Uterus (tissue), 3 donors: ENCODE measurements at regions not wholly inside any gene's neighbourhood (a gene's known extent, or its start where the extent isn't known, plus 50 kb on each side); places are given as distances from the start of the nearest gene placed in this dataset.

Experiments used
- DNase-seq, 2 donors: peaks; one replicate each; pipeline ENCODE4 v3.0.0-alpha.2; 2019 to 2020
- H3K27ac ChIP-seq, 2 donors: fragments of 200-600 bp; sonication (generic); 1 replicate in 1 of 2; 2 replicates in 1 of 2; pipeline ENCODE4 v1.5.1; 2016 to 2018
- H3K27me3 ChIP-seq, 2 donors: fragments of 200-600 bp; sonication (generic); one replicate each; pipeline ENCODE4 v1.5.1; 2018 to 2019; ENCODE audit warnings: control low read depth in 1 of 2
- H3K36me3 ChIP-seq, 2 donors: fragments of 200-600 bp; sonication (generic); one replicate each; pipeline ENCODE4 v1.5.1; 2019; ENCODE audit warnings: control low read depth in 1 of 2
- H3K4me1 ChIP-seq, 2 donors: fragments of 200-600 bp; sonication (generic); one replicate each; pipeline ENCODE4 v1.5.1; 2018 to 2019; ENCODE audit warnings: control low read depth in 1 of 2
- H3K4me3 ChIP-seq, 2 donors: fragments of 200-600 bp; sonication (generic); 1 replicate in 1 of 2; 2 replicates in 1 of 2; pipeline ENCODE4 v1.5.1; 2018 to 2019; ENCODE audit warnings: mild to moderate bottlenecking in 1 of 2
- H3K9me3 ChIP-seq, 2 donors: fragments of 200-600 bp; sonication (generic); one replicate each; pipeline ENCODE4 v1.5.1; 2019; ENCODE audit warnings: control low read depth in 1 of 2
- POLR2A ChIP-seq, 2 donors: fragments of 450-650 bp; IDR thresholded peaks; one replicate each; pipeline ENCODE4 v1.6.1; 2016; ENCODE audit warnings: antibody characterized with exemption in 2 of 2, mild to moderate bottlenecking in 1 of 2, moderate library complexity in 1 of 2
- intact Hi-C: fragments of 100-400 bp; cut with DNase I; formaldehyde crosslinking; loops from one replicate; pipeline ENCODE4 v1.15.1; 2023; ENCODE audit warnings: low total_unique reads
- TF ChIP-seq, protein P1 (sequence below), 4 experiments: fragments of 200-600 bp in 2 of 4; fragments of 450-650 bp in 2 of 4; sonication (generic) in 2 of 4; IDR thresholded peaks; one replicate each; pipeline ENCODE4 v1.5.1; 2016 to 2019; ENCODE audit warnings: antibody characterized with exemption in 4 of 4, mild to moderate bottlenecking in 2 of 4, moderate library complexity in 1 of 4
- donor health status: DM: yes; HTN: yes; CAD: no.

DNA sequence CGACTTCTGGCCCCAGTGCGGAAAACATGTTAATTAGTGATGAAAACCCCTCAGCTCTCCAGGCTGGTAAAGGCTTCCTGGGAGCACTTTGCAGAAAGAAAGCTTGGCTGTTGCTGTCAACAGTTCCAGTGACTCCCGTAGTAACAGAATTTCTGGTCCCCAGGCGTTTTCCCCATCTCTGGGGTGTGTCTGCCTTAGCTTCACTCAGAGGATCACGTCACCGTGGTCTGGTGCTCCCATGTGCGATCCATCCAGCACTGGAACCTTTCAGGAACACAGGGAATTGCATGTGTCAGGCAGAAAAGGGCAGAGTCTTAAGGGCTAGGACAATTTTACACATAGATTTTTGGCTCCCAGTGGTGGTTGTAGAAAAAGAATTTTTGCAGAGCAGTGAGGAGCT, 470.4 kb upstream of the USP24 start:
- H3K27ac ChIP-seq = no peak overlapping the region
- no peak overlapping the region for H3K4me3 ChIP-seq
- intact Hi-C loops = no loop called here
- no peaks in the 10 kb centered on the region for H3K4me1 ChIP-seq
- DNase-seq = no peak
- no peaks in the 10 kb centered on the region for H3K27me3 ChIP-seq
- H3K36me3 ChIP-seq = no peaks in the 10 kb centered on the region
- TF ChIP-seq, protein P1, sequence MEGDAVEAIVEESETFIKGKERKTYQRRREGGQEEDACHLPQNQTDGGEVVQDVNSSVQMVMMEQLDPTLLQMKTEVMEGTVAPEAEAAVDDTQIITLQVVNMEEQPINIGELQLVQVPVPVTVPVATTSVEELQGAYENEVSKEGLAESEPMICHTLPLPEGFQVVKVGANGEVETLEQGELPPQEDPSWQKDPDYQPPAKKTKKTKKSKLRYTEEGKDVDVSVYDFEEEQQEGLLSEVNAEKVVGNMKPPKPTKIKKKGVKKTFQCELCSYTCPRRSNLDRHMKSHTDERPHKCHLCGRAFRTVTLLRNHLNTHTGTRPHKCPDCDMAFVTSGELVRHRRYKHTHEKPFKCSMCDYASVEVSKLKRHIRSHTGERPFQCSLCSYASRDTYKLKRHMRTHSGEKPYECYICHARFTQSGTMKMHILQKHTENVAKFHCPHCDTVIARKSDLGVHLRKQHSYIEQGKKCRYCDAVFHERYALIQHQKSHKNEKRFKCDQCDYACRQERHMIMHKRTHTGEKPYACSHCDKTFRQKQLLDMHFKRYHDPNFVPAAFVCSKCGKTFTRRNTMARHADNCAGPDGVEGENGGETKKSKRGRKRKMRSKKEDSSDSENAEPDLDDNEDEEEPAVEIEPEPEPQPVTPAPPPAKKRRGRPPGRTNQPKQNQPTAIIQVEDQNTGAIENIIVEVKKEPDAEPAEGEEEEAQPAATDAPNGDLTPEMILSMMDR (IDR thresholded peaks at IDR 0.05) = no peak
- no peak for TF ChIP-seq POLR2A (IDR thresholded peaks at IDR 0.05)
- no peaks in the 10 kb centered on the region for H3K9me3 ChIP-seq

DNA sequence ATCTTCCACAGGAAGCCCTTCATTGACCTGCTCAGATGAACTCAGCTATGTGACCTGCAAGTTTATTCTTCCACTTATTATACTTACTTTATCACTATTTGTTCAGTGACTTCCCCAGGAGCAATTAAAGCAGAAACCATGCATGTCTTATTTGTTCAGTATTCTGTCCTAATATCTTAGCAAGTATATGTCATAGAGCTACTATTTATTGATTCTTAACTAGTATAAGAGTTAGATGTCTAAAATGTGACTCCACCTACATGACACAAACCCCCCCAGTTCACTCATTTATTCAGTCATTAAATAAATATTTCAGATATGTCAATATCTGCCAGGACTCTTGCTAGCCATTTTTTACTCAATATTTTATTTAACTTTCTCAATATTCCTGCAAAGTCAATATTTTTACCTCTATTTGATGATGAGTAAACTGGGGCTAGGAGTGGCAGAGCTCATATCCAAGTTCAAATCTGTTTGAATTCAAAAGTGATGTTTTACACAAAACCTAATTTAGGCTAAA, 469.0 kb upstream of the USP24 start:
- H3K36me3 ChIP-seq = no peaks in the 10 kb centered on the region
- TF ChIP-seq POLR2A (IDR thresholded peaks at IDR 0.05) = no peak
- TF ChIP-seq, protein P1 (IDR thresholded peaks at IDR 0.05) = no peak
- no peak overlapping the region for H3K4me3 ChIP-seq
- DNase-seq = no peak
- no peaks in the 10 kb centered on the region for H3K4me1 ChIP-seq
- intact Hi-C loops = no loop called here
- no peaks in the 10 kb centered on the region for H3K9me3 ChIP-seq
- no peak overlapping the region for H3K27ac ChIP-seq
- H3K27me3 ChIP-seq = no peaks in the 10 kb centered on the region

DNA sequence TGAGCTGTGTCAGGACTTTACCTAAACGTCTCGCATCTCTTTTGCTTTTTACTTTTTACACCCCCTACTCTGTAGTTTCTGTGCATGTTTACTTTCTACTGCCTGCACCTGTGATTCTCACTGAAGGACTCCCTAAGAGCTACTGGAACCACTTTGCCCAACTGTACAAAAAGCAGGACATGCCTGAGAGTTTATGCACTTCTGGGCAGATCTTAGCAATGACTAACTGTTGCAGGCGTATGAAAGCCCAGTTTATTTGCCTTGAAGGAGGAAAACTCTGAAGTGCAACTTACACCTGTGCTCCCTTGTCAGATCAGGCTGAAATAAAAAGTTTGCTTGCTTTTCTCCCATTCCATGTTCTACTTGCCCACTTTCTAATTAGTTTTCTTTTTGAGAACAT, 467.0 kb upstream of the USP24 start:
- Histone ChIP-seq H3K4me1 (no peaks in the 10 kb centered on the region), H3K9me3 (no peaks in the 10 kb centered on the region), H3K27ac (no peak overlapping the region), H3K27me3 (no peaks in the 10 kb centered on the region), H3K4me3 (no peak overlapping the region), H3K36me3 (no peaks in the 10 kb centered on the region)
- TF ChIP-seq POLR2A (IDR thresholded peaks at IDR 0.05) = no peak
- TF ChIP-seq, protein P1 (IDR thresholded peaks at IDR 0.05) = no peak
- no peak for DNase-seq
- intact Hi-C loops = no loop called here

DNA sequence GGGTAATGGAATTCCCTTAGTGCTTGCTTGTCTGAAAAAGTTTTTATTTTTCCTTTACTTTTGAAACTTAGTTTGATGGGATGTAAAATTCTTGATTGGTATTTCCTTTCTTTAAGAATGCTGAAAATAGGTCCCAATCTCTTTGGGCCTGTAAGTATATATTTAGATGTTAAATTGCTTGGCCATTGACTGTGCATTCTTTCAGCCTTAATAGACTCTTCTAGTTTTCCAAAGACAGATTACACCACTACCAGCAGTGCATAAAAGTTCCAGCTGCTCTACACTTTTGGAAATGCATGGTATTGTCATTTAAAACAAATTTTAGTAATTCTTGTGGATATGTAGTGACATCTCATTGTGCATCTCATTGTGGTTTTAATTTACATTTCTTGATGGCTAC, 464.8 kb upstream of the USP24 start:
- Histone ChIP-seq H3K9me3 (no peaks in the 10 kb centered on the region), H3K36me3 (no peaks in the 10 kb centered on the region), H3K27ac (no peak overlapping the region), H3K27me3 (no peaks in the 10 kb centered on the region), H3K4me3 (no peak overlapping the region), H3K4me1 (no peaks in the 10 kb centered on the region)
- TF ChIP-seq, protein P1 (IDR thresholded peaks at IDR 0.05) = no peak
- TF ChIP-seq POLR2A (IDR thresholded peaks at IDR 0.05) = no peak
- no peak for DNase-seq
- intact Hi-C loops = no loop called here

DNA sequence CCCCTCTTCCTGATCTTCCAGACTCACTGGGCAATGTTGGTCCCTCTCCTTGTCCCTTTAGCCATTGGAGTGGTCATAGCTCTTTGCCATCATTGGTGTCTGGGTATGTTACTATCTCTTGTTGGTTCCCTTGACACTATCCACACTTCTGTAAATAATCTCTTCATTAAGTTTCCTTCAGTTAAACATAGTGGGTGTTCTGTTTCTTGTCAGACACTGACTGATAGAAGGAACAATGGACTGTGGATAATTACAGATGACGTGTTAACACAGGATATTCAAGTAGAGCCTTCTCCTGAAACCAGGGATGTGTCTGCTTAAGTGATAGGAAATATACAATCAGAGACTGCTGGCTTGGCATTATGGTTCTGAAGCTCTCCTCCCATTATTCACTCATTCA, 458.3 kb upstream of the USP24 start:
- Histone ChIP-seq H3K27me3 (no peaks in the 10 kb centered on the region), H3K36me3 (no peaks in the 10 kb centered on the region), H3K4me1 (no peaks in the 10 kb centered on the region), H3K4me3 (no peak overlapping the region), H3K27ac (no peak overlapping the region), H3K9me3 (no peaks in the 10 kb centered on the region)
- no peak for DNase-seq
- no peak for TF ChIP-seq POLR2A (IDR thresholded peaks at IDR 0.05)
- TF ChIP-seq, protein P1 (IDR thresholded peaks at IDR 0.05) = no peak
- intact Hi-C loops = no loop called here
